HCT116 (cell line): ENCODE measurements at regions not wholly inside any gene's neighbourhood (a gene's known extent, or its start where the extent isn't known, plus 50 kb on each side); places are given as distances from the start of the nearest gene placed in this dataset.

Experiments
- ATAC-seq: fragments of 200-7000 bp; cut with Tn5 transposase; 2 replicates; pipeline ENCODE4 v1.9.1; 2020; ENCODE audit warnings: mild to moderate bottlenecking, moderate library complexity
- BruUV-seq: library from RNA; stranded (reverse); fragments of 400-500 nt; replicated peaks from 2 replicates; lab custom pipeline; 2021; lab: Mats Ljungman, UMichigan
- CTCF ChIA-PET: fragments of 300-600 bp; sonication (Branson Sonifier 250); formaldehyde crosslinking; loops from one replicate; lab custom pipeline; 2021; ENCODE audit warnings: antibody characterized with exemption; lab: Charles Lee
- POLR2A ChIA-PET: fragments of 300-600, 350-600 bp; sonication (Branson Sonifier 250); formaldehyde crosslinking; loops from one replicate; lab custom pipeline; 2021; ENCODE audit warnings: antibody characterized with exemption; lab: Charles Lee
- RAD21 ChIA-PET, 2 experiments: fragments of 300-600 bp; sonication (Branson Sonifier 250); formaldehyde crosslinking; loops; one replicate each; lab custom pipeline; 2023; ENCODE audit warnings: low total read pairs in 2 of 2; ENCODE audit not compliant: uncharacterized antibody in 2 of 2, unreplicated experiment in 2 of 2, low non-redundant PET in 1 of 2; lab: Charles Lee
- DNase-seq: peaks from one replicate; pipeline ENCODE4 v3.0.0-alpha.2; 2010; ENCODE audit warnings: low read depth, low spot score
- H2AFZ ChIP-seq: fragments of 200-600 bp; shearing (Covaris generic), sonication (generic); 2 replicates; pipeline ENCODE4 v1.6.1; 2017; ENCODE audit warnings: low read depth, mixed run types, mixed read lengths, antibody characterized with exemption, low read length; ENCODE audit not compliant: poor library complexity, severe bottlenecking
- H3K27ac ChIP-seq: 2 replicates; pipeline ENCODE4 v1.5.1; 2012; ENCODE audit warnings: low read depth, low read length
- H3K27me3 ChIP-seq: fragments of 200-600 bp; sonication (generic); 2 replicates; pipeline ENCODE4 v1.6.1; 2016; ENCODE audit warnings: mixed run types, low read length, mixed read lengths; ENCODE audit not compliant: insufficient read depth
- H3K36me3 ChIP-seq, 2 experiments: fragments of 200-500 bp in 1 of 2; fragments of 200-600 bp in 1 of 2; sonication (Bioruptor generic) in 1 of 2; sonication (generic) in 1 of 2; 2 replicates each; pipeline versions ENCODE4 v1.5.1 to v1.6.1; 2014 to 2016; ENCODE audit warnings: low read length in 2 of 2, inconsistent platforms in 1 of 2, mixed read lengths in 1 of 2, mixed run types in 1 of 2; ENCODE audit not compliant: insufficient read depth in 2 of 2, control insufficient read depth in 1 of 2
- H3K4me1 ChIP-seq, 2 experiments: fragments of 200-600 bp in 1 of 2; sonication (generic) in 1 of 2; 2 replicates each; pipeline versions ENCODE4 v1.5.1 to v1.6.1; 2012 to 2017; ENCODE audit warnings: low read length in 2 of 2, inconsistent platforms in 1 of 2, mild to moderate bottlenecking in 1 of 2, mixed read lengths in 1 of 2, mixed run types in 1 of 2, moderate library complexity in 1 of 2; ENCODE audit not compliant: insufficient read depth in 2 of 2, control insufficient read depth in 1 of 2
- H3K4me2 ChIP-seq: fragments of 200-600 bp; sonication (generic); 2 replicates; pipeline ENCODE4 v1.6.1; 2017; ENCODE audit warnings: mixed run types, low read length, mixed read lengths
- H3K4me3 ChIP-seq, 2 experiments: fragments of 200-600 bp in 1 of 2; sonication (generic) in 1 of 2; replicated peaks in 1 of 2; 2 replicates each; pipeline ENCODE4 v1.5.1; 2011 to 2016; ENCODE audit warnings: low read length in 2 of 2, control low read depth in 1 of 2, low read depth in 1 of 2, mild to moderate bottlenecking in 1 of 2, mixed read lengths in 1 of 2, mixed run types in 1 of 2
- H3K79me2 ChIP-seq: fragments of 200-600 bp; sonication (generic); 2 replicates; pipeline ENCODE4 v1.6.1; 2017; ENCODE audit warnings: mild to moderate bottlenecking, mixed run types, low read length, moderate library complexity, mixed read lengths; ENCODE audit not compliant: insufficient read depth
- H3K9ac ChIP-seq: fragments of 200-600 bp; sonication (generic); 2 replicates; pipeline ENCODE4 v1.6.1; 2016; ENCODE audit warnings: low read length, mixed read lengths
- H3K9me2 ChIP-seq: fragments of 200-600 bp; sonication (generic), shearing (Covaris generic); 2 replicates; pipeline ENCODE4 v1.6.1; 2017; ENCODE audit warnings: mixed run types, mild to moderate bottlenecking, moderate library complexity; ENCODE audit not compliant: insufficient read depth
- H3K9me3 ChIP-seq, 2 experiments: fragments of 200-500 bp in 1 of 2; fragments of 200-600 bp in 1 of 2; sonication (Bioruptor generic) in 1 of 2; sonication (generic) in 1 of 2; 2 replicates each; pipeline ENCODE4 v1.6.1; 2014 to 2017; ENCODE audit warnings: low read length in 2 of 2, mixed read lengths in 2 of 2, inconsistent platforms in 1 of 2, low read depth in 1 of 2, mild to moderate bottlenecking in 1 of 2, mixed run types in 1 of 2, moderate library complexity in 1 of 2; ENCODE audit not compliant: control insufficient read depth in 1 of 2, insufficient read depth in 1 of 2
- H4K20me1 ChIP-seq: fragments of 200-600 bp; sonication (generic), shearing (Covaris generic); 2 replicates; pipeline ENCODE4 v1.6.1; 2017; ENCODE audit warnings: mixed run types, mild to moderate bottlenecking, moderate library complexity; ENCODE audit not compliant: insufficient read depth
- CBX3 ChIP-seq: IDR thresholded peaks from 2 replicates; pipeline ENCODE4 v1.6.1; 2012; ENCODE audit warnings: low read depth
- CEBPB ChIP-seq: IDR thresholded peaks from 2 replicates; pipeline ENCODE4 v1.6.1; 2012; ENCODE audit warnings: low read depth
- CTCF ChIP-seq, 3 experiments: fragments of 200-600 bp in 1 of 3; sonication (generic) in 1 of 3; IDR thresholded peaks in 2 of 3; conservative IDR thresholded peaks in 1 of 3; 2 replicates each; pipeline ENCODE4 v1.5.1; 2012 to 2017; ENCODE audit warnings: low read depth in 2 of 3, low read length in 2 of 3, antibody characterized with exemption in 1 of 3, borderline replicate concordance in 1 of 3, control low read depth in 1 of 3, mild to moderate bottlenecking in 1 of 3, mixed read lengths in 1 of 3, mixed run types in 1 of 3, moderate library complexity in 1 of 3; ENCODE audit not compliant: insufficient read depth in 1 of 3
- ELF1 ChIP-seq: IDR thresholded peaks from 2 replicates; pipeline ENCODE4 v1.6.1; 2012; ENCODE audit warnings: low read depth, borderline replicate concordance
- EZH2phosphoT487 ChIP-seq: fragments of 200-600 bp; IDR thresholded peaks from 2 replicates; pipeline ENCODE4 v1.6.1; 2018; ENCODE audit warnings: antibody characterized with exemption, borderline replicate concordance
- JUND ChIP-seq: IDR thresholded peaks from 2 replicates; pipeline ENCODE4 v1.6.1; 2012
- MAX ChIP-seq: IDR thresholded peaks from 2 replicates; pipeline ENCODE4 v1.6.1; 2012
- SP1 ChIP-seq: IDR thresholded peaks from 2 replicates; pipeline ENCODE4 v1.6.1; 2012; ENCODE audit warnings: low read depth
- YY1 ChIP-seq: IDR thresholded peaks from 2 replicates; pipeline ENCODE4 v1.6.1; 2011; ENCODE audit warnings: low read length, low read depth, moderate library complexity, mild to moderate bottlenecking; ENCODE audit not compliant: insufficient replicate concordance; ENCODE audit errors: extremely low read depth
- ZFX ChIP-seq: fragments of 450-650 bp; IDR thresholded peaks from 2 replicates; pipeline ENCODE4 v1.6.1; 2017
- ZNF274 ChIP-seq: fragments of 200-500 bp; sonication (Bioruptor generic); IDR thresholded peaks from 2 replicates; pipeline ENCODE4 v1.6.1; 2014; ENCODE audit warnings: mild to moderate bottlenecking, low read depth, low read length, inconsistent platforms
- intact Hi-C: fragments of 100-400 bp; cut with micrococcal nuclease; formaldehyde crosslinking; loops from 2 replicates; pipeline ENCODE4 v1.10.0; 2022
- TF ChIP-seq, protein P1 (sequence below): IDR thresholded peaks from 2 replicates; pipeline ENCODE4 v1.6.1; 2011; ENCODE audit warnings: mild to moderate bottlenecking, low read length, moderate library complexity; ENCODE audit not compliant: insufficient replicate concordance; ENCODE audit errors: extremely low read depth

- no TSS peak for BruUV-seq
These were observed 500.2 kb upstream of the TNP1 start for GRCh38 chr2:217360111-217360510.

DNA sequence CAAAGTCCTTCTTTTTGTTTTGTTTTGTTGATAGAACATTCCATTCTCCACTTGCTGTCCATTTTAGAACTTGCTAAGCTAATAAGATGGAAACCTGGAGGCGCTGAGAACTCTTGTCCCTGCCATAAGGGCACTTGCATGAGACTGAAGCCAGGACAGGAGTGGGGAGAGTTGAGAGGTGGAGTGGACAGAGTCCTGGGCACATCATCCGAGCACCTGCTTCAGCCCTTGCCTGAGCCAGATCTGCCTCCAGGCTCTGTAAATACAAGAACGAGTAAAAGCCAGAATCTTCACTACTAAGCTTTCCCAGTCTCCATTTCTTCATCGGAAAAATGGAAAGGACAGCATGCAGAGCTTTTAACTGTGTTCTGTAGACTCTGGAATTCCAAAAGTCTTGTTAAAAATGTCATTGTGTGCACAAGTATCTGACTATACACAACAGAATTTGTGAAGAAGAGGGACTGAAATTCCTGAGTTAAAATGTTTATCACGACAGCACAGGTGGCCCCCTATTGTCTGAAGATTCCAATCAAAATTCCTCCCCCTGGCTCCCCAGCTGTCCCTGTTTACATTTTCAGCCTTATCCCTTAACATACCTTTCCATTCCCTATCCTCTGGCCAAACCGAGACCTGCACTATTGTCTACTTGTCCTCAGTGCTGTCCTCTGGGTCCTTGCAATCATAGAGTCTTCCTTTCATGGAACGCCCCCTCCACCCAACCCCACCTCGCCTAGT is 498.2 kb upstream of the TNP1 start:
- Histone ChIP-seq H3K79me2 (no peaks in the 10 kb centered on the region), H3K4me2 (no peak overlapping the region), H3K9me3 (no peaks in the 10 kb centered on the region), H3K36me3 (no peaks in the 10 kb centered on the region), H3K4me3 (no peak overlapping the region), H3K9me2 (no peaks in the 10 kb centered on the region), H3K4me1 (no peaks in the 10 kb centered on the region), H2AFZ (no peak overlapping the region), H3K27ac (no peak overlapping the region), H3K27me3 (peaks cover 55% of the 10 kb centered on the region), H3K9ac (no peak overlapping the region), H4K20me1 (no peaks in the 10 kb centered on the region)
- DNase-seq (no peak), ATAC-seq (no peak)
- intact Hi-C loops = no loop called here
- RAD21 ChIA-PET = no interaction called here
- POLR2A ChIA-PET = no interaction called here
- no TSS peak for BruUV-seq
- CTCF ChIA-PET = no interaction called here
- TF ChIP-seq SP1 (no peak), ZFX (no peak), MAX (no peak), CTCF (IDR thresholded peaks at IDR 0.05 in 2 of 3, conservative IDR thresholded peaks at IDR 0.05 in 1 of 3; ENCODE audit: borderline replicate concordance in 1 of 3, insufficient read depth in 1 of 3, low read depth in 2 of 3, low read length in 2 of 3) (no peak), ELF1 (no peak), CEBPB (no peak), YY1 (no peak), EZH2phosphoT487 (no peak), ZNF274 (no peak), JUND (no peak), CBX3 (no peak)

More at GRCh38 chr2:217360111-217360510, 500.2 kb upstream of the TNP1 start:
- RAD21 ChIA-PET = no interaction called here
- H4K20me1 ChIP-seq = no peaks in the 10 kb centered on the region
- no peak for ATAC-seq
- no peak overlapping the region for H3K27ac ChIP-seq
- no peak overlapping the region for H3K9ac ChIP-seq
- no peak for TF ChIP-seq ZNF274
- TF ChIP-seq, protein P1, sequence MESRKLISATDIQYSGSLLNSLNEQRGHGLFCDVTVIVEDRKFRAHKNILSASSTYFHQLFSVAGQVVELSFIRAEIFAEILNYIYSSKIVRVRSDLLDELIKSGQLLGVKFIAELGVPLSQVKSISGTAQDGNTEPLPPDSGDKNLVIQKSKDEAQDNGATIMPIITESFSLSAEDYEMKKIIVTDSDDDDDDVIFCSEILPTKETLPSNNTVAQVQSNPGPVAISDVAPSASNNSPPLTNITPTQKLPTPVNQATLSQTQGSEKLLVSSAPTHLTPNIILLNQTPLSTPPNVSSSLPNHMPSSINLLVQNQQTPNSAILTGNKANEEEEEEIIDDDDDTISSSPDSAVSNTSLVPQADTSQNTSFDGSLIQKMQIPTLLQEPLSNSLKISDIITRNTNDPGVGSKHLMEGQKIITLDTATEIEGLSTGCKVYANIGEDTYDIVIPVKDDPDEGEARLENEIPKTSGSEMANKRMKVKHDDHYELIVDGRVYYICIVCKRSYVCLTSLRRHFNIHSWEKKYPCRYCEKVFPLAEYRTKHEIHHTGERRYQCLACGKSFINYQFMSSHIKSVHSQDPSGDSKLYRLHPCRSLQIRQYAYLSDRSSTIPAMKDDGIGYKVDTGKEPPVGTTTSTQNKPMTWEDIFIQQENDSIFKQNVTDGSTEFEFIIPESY = no peak
- TF ChIP-seq, all 23 proteins: peak for 0
- Histone ChIP-seq H2AFZ (no peak overlapping the region), H3K4me3 (no peak overlapping the region), H3K9me3 (no peaks in the 10 kb centered on the region), H3K4me1 (no peaks in the 10 kb centered on the region), H3K9me2 (no peaks in the 10 kb centered on the region), H3K36me3 (no peaks in the 10 kb centered on the region), H3K27me3 (peaks cover 55% of the 10 kb centered on the region), H3K79me2 (no peaks in the 10 kb centered on the region), H3K4me2 (no peak overlapping the region)
- ChIA-PET POLR2A (no interaction called here), CTCF (no interaction called here)
- intact Hi-C loops = no loop called here
- no peak for DNase-seq
